H9 (cell line): ENCODE measurements at regions not wholly inside any gene's neighbourhood (a gene's known extent, or its start where the extent isn't known, plus 50 kb on each side); places are given as distances from the start of the nearest gene placed in this dataset.

ENCODE experiments used
- DNase-seq: peaks from one replicate; pipeline ENCODE4 v3.0.0-alpha.2; 2017
- H2AFZ ChIP-seq: one replicate; pipeline ENCODE4 v1.6.1; 2013; ENCODE audit warnings: mild to moderate bottlenecking, low read length, control low read depth, moderate library complexity
- H2AK5ac ChIP-seq: 2 replicates; pipeline ENCODE4 v1.6.1; 2013; ENCODE audit warnings: low read length, control low read depth, mixed read lengths; ENCODE audit not compliant: insufficient read length
- H2BK120ac ChIP-seq: one replicate; pipeline ENCODE4 v1.6.1; 2013; ENCODE audit warnings: low read depth, mild to moderate bottlenecking, low read length, control low read depth, inconsistent platforms; ENCODE audit not compliant: poor library complexity, severe bottlenecking
- H2BK12ac ChIP-seq: 2 replicates; pipeline ENCODE4 v1.6.1; 2013; ENCODE audit warnings: low read length, control low read depth, mixed read lengths, low read depth; ENCODE audit not compliant: insufficient read length
- H2BK15ac ChIP-seq: 2 replicates; pipeline ENCODE4 v1.6.1; 2013; ENCODE audit warnings: low read depth, low read length, control low read depth
- H2BK20ac ChIP-seq: one replicate; pipeline ENCODE4 v1.6.1; 2013; ENCODE audit warnings: low read depth, mild to moderate bottlenecking, low read length, control low read depth, inconsistent platforms; ENCODE audit not compliant: poor library complexity, severe bottlenecking
- H2BK5ac ChIP-seq: 2 replicates; pipeline ENCODE4 v1.6.1; 2013; ENCODE audit warnings: low read length, control low read depth, mixed read lengths; ENCODE audit not compliant: insufficient read length
- H3K14ac ChIP-seq: 2 replicates; pipeline ENCODE4 v1.6.1; 2013; ENCODE audit warnings: low read length, control low read depth; ENCODE audit not compliant: insufficient read depth
- H3K18ac ChIP-seq: 2 replicates; pipeline ENCODE4 v1.6.1; 2013; ENCODE audit warnings: low read depth, mild to moderate bottlenecking, mixed read lengths, low read length, control low read depth; ENCODE audit not compliant: insufficient read length
- H3K23ac ChIP-seq: 2 replicates; pipeline ENCODE4 v1.6.1; 2013; ENCODE audit warnings: low read length, control low read depth, mixed read lengths, low read depth; ENCODE audit not compliant: insufficient read length
- H3K23me2 ChIP-seq: 2 replicates; pipeline ENCODE4 v1.6.1; 2013; ENCODE audit warnings: low read depth, mild to moderate bottlenecking, mixed read lengths, low read length, control low read depth; ENCODE audit not compliant: insufficient read length, poor library complexity, severe bottlenecking
- H3K27ac ChIP-seq: 2 replicates; pipeline ENCODE4 v1.5.1; 2013; ENCODE audit warnings: low read length, control low read depth, mixed read lengths, low read depth; ENCODE audit not compliant: insufficient read length
- H3K27me3 ChIP-seq: 2 replicates; pipeline ENCODE4 v1.6.1; 2013; ENCODE audit warnings: low read length, control low read depth, inconsistent platforms; ENCODE audit not compliant: insufficient read depth
- H3K4ac ChIP-seq: 2 replicates; pipeline ENCODE4 v1.6.1; 2013; ENCODE audit warnings: low read depth, mild to moderate bottlenecking, control low read depth, inconsistent platforms, low read length, moderate library complexity
- H3K4me1 ChIP-seq: 2 replicates; pipeline ENCODE4 v1.6.1; 2013; ENCODE audit warnings: low read length, control low read depth, inconsistent platforms; ENCODE audit not compliant: insufficient read depth
- H3K4me2 ChIP-seq: 2 replicates; pipeline ENCODE4 v1.6.1; 2013; ENCODE audit warnings: low read length, control low read depth, mixed read lengths; ENCODE audit not compliant: insufficient read length, insufficient read depth
- H3K56ac ChIP-seq: 2 replicates; pipeline ENCODE4 v1.6.1; 2013; ENCODE audit warnings: low read depth, mild to moderate bottlenecking, mixed read lengths, low read length, control low read depth; ENCODE audit not compliant: insufficient read length
- H3K79me1 ChIP-seq: 2 replicates; pipeline ENCODE4 v1.6.1; 2013; ENCODE audit warnings: low read depth, mild to moderate bottlenecking, moderate library complexity, low read length, control low read depth, inconsistent platforms; ENCODE audit not compliant: insufficient read depth, poor library complexity, severe bottlenecking
- H3K79me2 ChIP-seq: 2 replicates; pipeline ENCODE4 v1.6.1; 2013; ENCODE audit warnings: low read length, control low read depth, inconsistent platforms; ENCODE audit not compliant: insufficient read depth
- H3K9ac ChIP-seq: 2 replicates; pipeline ENCODE4 v1.6.1; 2013; ENCODE audit warnings: low read length, control low read depth, mixed read lengths; ENCODE audit not compliant: insufficient read length; ENCODE audit errors: extremely low read depth
- H3K9me3 ChIP-seq: one replicate; pipeline ENCODE4 v1.6.1; 2013; ENCODE audit warnings: low read depth, low read length, inconsistent platforms; ENCODE audit not compliant: control insufficient read depth
- H3T11ph ChIP-seq: one replicate; pipeline ENCODE4 v1.6.1; 2013; ENCODE audit warnings: mild to moderate bottlenecking, low read length, control low read depth, inconsistent platforms
- H4K20me1 ChIP-seq: one replicate; pipeline ENCODE4 v1.6.1; 2013; ENCODE audit not compliant: control insufficient read depth, insufficient read length, insufficient read depth
- H4K5ac ChIP-seq: 2 replicates; pipeline ENCODE4 v1.6.1; 2013; ENCODE audit warnings: low read depth, mild to moderate bottlenecking, mixed read lengths, low read length, control low read depth; ENCODE audit not compliant: insufficient read length
- H4K8ac ChIP-seq: replicated peaks from 2 replicates; pipeline ENCODE4 v1.6.1; 2013; ENCODE audit warnings: low read length, control low read depth, mixed read lengths, low read depth; ENCODE audit not compliant: insufficient read length
- H4K91ac ChIP-seq: 2 replicates; pipeline ENCODE4 v1.6.1; 2013; ENCODE audit warnings: low read depth, mild to moderate bottlenecking, moderate library complexity, mixed read lengths, low read length, control low read depth; ENCODE audit not compliant: insufficient read length
- H3K27ac Mint-ChIP-seq, 3 experiments: 2 replicates in 2 of 3; 3 replicates in 1 of 3; pipeline ENCODE4 v1.8.0; 2020 to 2021; ENCODE audit warnings: mixed read lengths in 3 of 3, mild to moderate bottlenecking in 1 of 3, moderate library complexity in 1 of 3
- H3K27me3 Mint-ChIP-seq: 2 replicates; pipeline ENCODE4 v1.8.0; 2021; ENCODE audit warnings: low read depth, mild to moderate bottlenecking, moderate library complexity, mixed read lengths
- H3K36me3 Mint-ChIP-seq, 3 experiments: 2 replicates in 2 of 3; 3 replicates in 1 of 3; pipeline ENCODE4 v1.8.0; 2020 to 2021; ENCODE audit warnings: low read depth in 3 of 3, mixed read lengths in 3 of 3; ENCODE audit not compliant: insufficient read depth in 1 of 3
- H3K4me1 Mint-ChIP-seq, 2 experiments: 2 replicates each; pipeline ENCODE4 v1.8.0; 2020; ENCODE audit warnings: mixed read lengths in 2 of 2
- H3K4me3 Mint-ChIP-seq, 2 experiments: 2 replicates in 1 of 2; 3 replicates in 1 of 2; pipeline ENCODE4 v1.8.0; 2020 to 2021; ENCODE audit warnings: mild to moderate bottlenecking in 2 of 2, mixed read lengths in 2 of 2, moderate library complexity in 1 of 2
- H3K9me3 Mint-ChIP-seq, 2 experiments: 2 replicates in 1 of 2; 3 replicates in 1 of 2; pipeline ENCODE4 v1.8.0; 2020; ENCODE audit warnings: mild to moderate bottlenecking in 2 of 2, mixed read lengths in 2 of 2, moderate library complexity in 1 of 2
- CTCF ChIP-seq: fragments of 200-600 bp; sonication (generic); conservative IDR thresholded peaks from 3 replicates; pipeline ENCODE4 v1.8.0; 2021; ENCODE audit warnings: antibody characterized with exemption, mild to moderate bottlenecking
- WGBS: extraction: QIAGEN DNeasy Blood & Tissue Kit; methylation state at CpG from one replicate; pipeline ENCODE4 v1.1.7; 2013; ENCODE audit warnings: missing lambda C conversion rate, low lambda C conversion rate, mixed read lengths; ENCODE audit not compliant: insufficient read length; ENCODE audit errors: extremely low coverage; 5-methylcytosine and 5-hydroxymethylcytosine counted together

DNA sequence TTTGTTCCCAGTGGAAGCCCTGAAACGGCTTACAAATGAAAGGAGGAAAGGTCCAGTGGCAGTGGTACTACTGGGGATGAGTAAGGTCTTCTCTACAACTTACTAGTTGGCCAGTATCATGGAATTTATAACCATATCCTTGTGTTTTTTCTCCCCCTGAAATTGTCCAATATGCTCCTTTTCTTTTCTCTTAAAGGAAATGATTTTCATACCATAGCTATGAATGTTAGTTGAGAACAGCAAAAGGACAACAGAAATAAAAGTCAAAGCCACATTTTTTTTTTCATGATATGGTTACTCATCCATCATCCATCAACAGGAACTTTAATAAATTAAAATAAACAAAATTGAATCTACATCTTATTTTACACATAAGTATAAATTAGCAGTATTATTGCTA lies 450.4 kb downstream of the MFSD1 start:
- DNase-seq: no peak
- Histone ChIP-seq H3K79me1 (no peaks in the 10 kb centered on the region), H2AFZ (no peak overlapping the region), H3K9ac (no peak overlapping the region), H4K8ac (no peak overlapping the region), H3K4ac (no peak overlapping the region), H3K4me2 (no peak overlapping the region), H2BK15ac (no peak overlapping the region), H3K9me3 (no peaks in the 10 kb centered on the region), H4K20me1 (no peaks in the 10 kb centered on the region), H3K23me2 (no peaks in the 10 kb centered on the region), H3K27me3 (no peaks in the 10 kb centered on the region), H3K4me1 (no peaks in the 10 kb centered on the region), H2AK5ac (no peak overlapping the region), H3T11ph (no peak overlapping the region), H3K23ac (no peak overlapping the region), H4K5ac (no peak overlapping the region), H3K27ac (no peak overlapping the region), H2BK12ac (no peak overlapping the region), H2BK120ac (no peak overlapping the region), H3K56ac (no peak overlapping the region), H2BK20ac (no peak overlapping the region), H2BK5ac (no peak overlapping the region), H3K79me2 (no peaks in the 10 kb centered on the region), H3K14ac (no peak overlapping the region), H4K91ac (no peak overlapping the region), H3K18ac (no peak overlapping the region)
- no peaks in the 10 kb centered on the region for H3K4me1 Mint-ChIP-seq
- peaks cover 6% of the 10 kb centered on the region for H3K27me3 Mint-ChIP-seq
- no peak overlapping the region for H3K4me3 Mint-ChIP-seq
- H3K27ac Mint-ChIP-seq: no peak overlapping the region
- no CpG with 5 or more reads among the region's 1 CpG for WGBS
- TF ChIP-seq CTCF: no peak
- no peaks in the 10 kb centered on the region for H3K36me3 Mint-ChIP-seq
- H3K9me3 Mint-ChIP-seq: no peaks in the 10 kb centered on the region
